Lower leg skin (tissue), 3 donors: ENCODE measurements at regions not wholly inside any gene's neighbourhood (a gene's known extent, or its start where the extent isn't known, plus 50 kb on each side); places are given as distances from the start of the nearest gene placed in this dataset.

Experiments used
- CTCF ChIP-seq, 3 donors: fragments of 450-650 bp; IDR thresholded peaks; one replicate each; pipeline ENCODE4 v1.5.1; 2016; ENCODE audit warnings: antibody characterized with exemption in 3 of 3, mild to moderate bottlenecking in 3 of 3, moderate library complexity in 2 of 3
- POLR2A ChIP-seq, 2 donors: fragments of 450-650 bp; IDR thresholded peaks; one replicate each; pipeline ENCODE4 v1.6.1; 2016 to 2017; ENCODE audit warnings: antibody characterized with exemption in 2 of 2, mild to moderate bottlenecking in 1 of 2, moderate library complexity in 1 of 2

DNA sequence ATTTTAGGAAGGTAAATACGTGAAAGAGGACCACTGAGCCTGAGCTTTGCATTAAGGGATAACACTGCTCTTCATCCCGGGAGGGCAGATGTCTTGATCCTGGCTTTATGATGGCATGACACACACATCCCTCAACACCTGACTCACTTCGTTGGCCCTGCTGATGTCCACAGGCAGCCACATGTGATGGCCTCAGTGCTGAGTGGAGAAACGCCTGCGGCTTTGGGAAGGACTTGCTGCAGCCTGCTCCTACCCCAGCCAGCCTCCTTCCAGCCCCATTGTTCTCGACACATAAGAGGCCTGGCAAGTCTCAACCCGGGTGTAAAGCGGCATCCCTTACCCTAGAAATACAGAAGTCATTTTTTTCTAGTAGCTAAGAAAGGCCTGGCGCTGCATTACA, 169.0 kb downstream of the SYK start:
- TF ChIP-seq POLR2A (IDR thresholded peaks at IDR 0.05) (no peak), CTCF (IDR thresholded peaks at IDR 0.05) (no peak)
